ENCODE measurements at regions not wholly inside any gene's neighbourhood (a gene's known extent, or its start where the extent isn't known, plus 50 kb on each side); places are given as distances from the start of the nearest gene placed in this dataset.

GRCh38 chr5:60184606-60185005 lies 291.1 kb upstream of the PDE4D start:
- H2BK5ac ChIP-seq (ENCODE audit: insufficient read length, low read length): no peak overlapping the region
- H4K91ac ChIP-seq (ENCODE audit: insufficient read length, low read depth, low read length): no peak overlapping the region
- H3K23ac ChIP-seq (ENCODE audit: insufficient read length, low read depth, low read length): no peak overlapping the region
- H3K4me1 Mint-ChIP-seq: no peaks in the 10 kb centered on the region
- TF ChIP-seq, protein P1, sequence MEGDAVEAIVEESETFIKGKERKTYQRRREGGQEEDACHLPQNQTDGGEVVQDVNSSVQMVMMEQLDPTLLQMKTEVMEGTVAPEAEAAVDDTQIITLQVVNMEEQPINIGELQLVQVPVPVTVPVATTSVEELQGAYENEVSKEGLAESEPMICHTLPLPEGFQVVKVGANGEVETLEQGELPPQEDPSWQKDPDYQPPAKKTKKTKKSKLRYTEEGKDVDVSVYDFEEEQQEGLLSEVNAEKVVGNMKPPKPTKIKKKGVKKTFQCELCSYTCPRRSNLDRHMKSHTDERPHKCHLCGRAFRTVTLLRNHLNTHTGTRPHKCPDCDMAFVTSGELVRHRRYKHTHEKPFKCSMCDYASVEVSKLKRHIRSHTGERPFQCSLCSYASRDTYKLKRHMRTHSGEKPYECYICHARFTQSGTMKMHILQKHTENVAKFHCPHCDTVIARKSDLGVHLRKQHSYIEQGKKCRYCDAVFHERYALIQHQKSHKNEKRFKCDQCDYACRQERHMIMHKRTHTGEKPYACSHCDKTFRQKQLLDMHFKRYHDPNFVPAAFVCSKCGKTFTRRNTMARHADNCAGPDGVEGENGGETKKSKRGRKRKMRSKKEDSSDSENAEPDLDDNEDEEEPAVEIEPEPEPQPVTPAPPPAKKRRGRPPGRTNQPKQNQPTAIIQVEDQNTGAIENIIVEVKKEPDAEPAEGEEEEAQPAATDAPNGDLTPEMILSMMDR (conservative IDR thresholded peaks at IDR 0.05): no peak
- H3K27me3 Mint-ChIP-seq (ENCODE audit: low read depth): no peaks in the 10 kb centered on the region
- no peak overlapping the region for H3K14ac ChIP-seq (ENCODE audit: insufficient read depth, low read length)
- H3K4me1 ChIP-seq (ENCODE audit: insufficient read depth, low read length): no peaks in the 10 kb centered on the region
- H2BK120ac ChIP-seq (ENCODE audit: low read depth, low read length, poor library complexity, severe bottlenecking): no peak overlapping the region
- H3K4me3 Mint-ChIP-seq: no peak overlapping the region
- no peak overlapping the region for H3T11ph ChIP-seq (ENCODE audit: low read length)
- H3K4me2 ChIP-seq (ENCODE audit: insufficient read depth, insufficient read length, low read length): no peak overlapping the region
- H3K23me2 ChIP-seq (ENCODE audit: insufficient read length, low read depth, low read length, poor library complexity, severe bottlenecking): no peaks in the 10 kb centered on the region
- no peaks in the 10 kb centered on the region for H3K36me3 Mint-ChIP-seq (ENCODE audit: insufficient read depth in 1 of 3, low read depth in 3 of 3)
- no peak overlapping the region for H3K27ac Mint-ChIP-seq
- H3K9ac ChIP-seq (ENCODE audit: extremely low read depth, insufficient read length, low read length): no peak overlapping the region
- H2BK15ac ChIP-seq (ENCODE audit: low read depth, low read length): no peak overlapping the region
- H3K18ac ChIP-seq (ENCODE audit: insufficient read length, low read depth, low read length): no peak overlapping the region
- H3K27ac ChIP-seq (ENCODE audit: insufficient read length, low read depth, low read length): no peak overlapping the region
- no peak for DNase-seq
- H3K79me2 ChIP-seq (ENCODE audit: insufficient read depth, low read length): no peaks in the 10 kb centered on the region
- no peak overlapping the region for H2AK5ac ChIP-seq (ENCODE audit: insufficient read length, low read length)
- no peak overlapping the region for H2AFZ ChIP-seq (ENCODE audit: low read length)
- no CpG with 5 or more reads among the region's 2 CpGs for WGBS (ENCODE audit: extremely low coverage, insufficient read length, low lambda C conversion rate)
- no peaks in the 10 kb centered on the region; a peak in 1 of 5 replicates for H3K9me3 Mint-ChIP-seq
- no peak overlapping the region for H4K8ac ChIP-seq (replicated peaks; ENCODE audit: insufficient read length, low read depth, low read length)
- no peak overlapping the region for H3K4ac ChIP-seq (ENCODE audit: low read depth, low read length)
- H2BK12ac ChIP-seq (ENCODE audit: insufficient read length, low read depth, low read length): no peak overlapping the region
- no peaks in the 10 kb centered on the region for H3K27me3 ChIP-seq (ENCODE audit: insufficient read depth, low read length)
- no peak overlapping the region for H3K56ac ChIP-seq (ENCODE audit: insufficient read length, low read depth, low read length)
- no peak overlapping the region for H2BK20ac ChIP-seq (ENCODE audit: low read depth, low read length, poor library complexity, severe bottlenecking)
- no peaks in the 10 kb centered on the region for H3K79me1 ChIP-seq (ENCODE audit: insufficient read depth, low read depth, low read length, poor library complexity, severe bottlenecking)
- H3K9me3 ChIP-seq (ENCODE audit: control insufficient read depth, low read depth, low read length): no peaks in the 10 kb centered on the region
- no peak overlapping the region for H4K5ac ChIP-seq (ENCODE audit: insufficient read length, low read depth, low read length)
- no peaks in the 10 kb centered on the region for H4K20me1 ChIP-seq (ENCODE audit: control insufficient read depth, insufficient read depth, insufficient read length)

All from H9 (cell line).